GM18907 (cell line): ENCODE measurements at regions not wholly inside any gene's neighbourhood (a gene's known extent, or its start where the extent isn't known, plus 50 kb on each side); places are given as distances from the start of the nearest gene placed in this dataset.
"Not testable (repeated sequence)": the region's sequence is repeated elsewhere in the genome, so short reads cannot be mapped to it uniquely, and the experiment has no call there.

Experiments
- ATAC-seq: cut with Tn5 transposase; IDR thresholded peaks from one replicate; pipeline ENCODE4 v1.9.1; 2021; ENCODE audit warnings: mild to moderate bottlenecking, moderate library complexity; ENCODE audit not compliant: unreplicated experiment

DNA sequence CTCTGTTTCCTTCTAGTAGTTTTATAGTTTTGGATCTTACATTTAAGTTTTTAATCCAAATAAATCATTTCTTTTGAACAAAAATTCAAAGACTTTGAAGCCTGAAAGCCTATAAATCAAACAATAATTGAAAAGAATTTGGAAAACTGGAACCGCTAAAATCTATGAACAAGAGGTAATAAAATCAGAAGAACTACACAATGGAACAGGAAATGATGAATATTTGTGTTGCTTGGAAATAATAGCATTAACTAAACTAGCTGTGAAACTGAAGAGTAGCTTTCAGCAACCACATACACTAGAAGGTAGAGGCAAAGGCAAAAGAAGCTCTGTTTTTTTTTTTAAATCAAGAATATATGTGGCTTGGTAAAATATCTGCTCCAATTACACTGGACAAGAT is 147.9 kb upstream of the ABI3BP start:
- no peak for ATAC-seq

GRCh38 chr3:101138817-101139216 is 145.6 kb upstream of the ABI3BP start:
- no peak for ATAC-seq

DNA sequence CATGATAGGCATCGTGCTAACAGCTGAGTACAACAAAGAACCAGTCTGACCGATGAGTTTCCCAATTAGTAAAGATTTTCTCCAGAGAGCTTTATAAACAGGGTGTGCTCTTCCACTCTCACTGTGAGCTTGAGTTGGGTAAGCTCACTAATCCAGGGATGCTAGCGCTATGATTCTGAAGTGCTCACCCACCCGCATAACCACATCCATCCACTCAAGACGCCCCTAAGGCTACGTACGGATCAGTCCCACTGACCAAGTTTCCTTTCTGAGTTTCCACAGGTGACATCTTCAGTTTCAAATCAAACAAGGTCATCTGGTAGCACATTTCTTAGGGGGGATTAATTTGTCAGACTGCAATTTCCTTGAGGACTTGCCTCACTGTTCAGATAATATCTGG is 141.1 kb upstream of the ABI3BP start:
- ATAC-seq, result no peak

- peak; percentile 73 for ATAC-seq
These were observed 140.4 kb upstream of the ABI3BP start for GRCh38 chr3:101133652-101134051.

DNA sequence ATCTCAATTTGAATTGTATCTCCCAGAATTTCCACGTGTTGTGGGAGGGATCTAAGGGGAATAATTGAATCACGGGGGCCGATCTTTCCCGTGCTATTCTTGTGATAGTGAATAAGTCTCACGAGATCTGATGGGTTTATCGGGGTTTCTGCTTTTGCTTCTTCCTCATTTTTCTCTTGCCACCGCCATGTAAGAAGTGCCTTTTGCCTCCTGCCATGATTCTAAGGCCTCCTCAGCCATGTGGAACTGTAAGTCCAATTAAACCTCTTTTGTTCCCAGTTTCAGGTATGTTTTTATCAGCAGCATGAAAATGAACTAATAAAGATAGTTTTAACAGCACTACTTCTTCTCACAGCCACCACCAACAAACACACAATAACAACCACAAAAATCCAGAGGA is 140.0 kb upstream of the ABI3BP start:
- not testable (repeated sequence) for ATAC-seq

DNA sequence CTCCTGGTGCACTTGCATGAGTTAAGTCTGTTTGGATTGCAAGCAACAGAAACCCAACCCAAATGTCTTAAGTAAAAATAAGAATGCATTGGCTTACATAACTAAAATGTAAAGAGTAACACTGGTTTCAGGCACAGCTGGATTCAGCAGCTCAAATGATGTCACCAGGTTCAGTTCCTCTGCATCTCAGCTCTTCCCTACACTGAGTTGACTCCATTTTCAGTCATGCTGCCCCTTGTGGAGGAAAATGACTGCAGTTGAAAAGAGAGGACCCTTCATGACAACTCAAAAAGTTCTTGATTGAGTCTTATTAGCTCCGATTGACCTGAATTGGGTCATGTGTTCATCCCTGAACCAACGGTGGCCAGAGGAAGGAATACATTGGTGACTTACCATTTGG is 138.5 kb upstream of the ABI3BP start:
- ATAC-seq, result no peak

DNA sequence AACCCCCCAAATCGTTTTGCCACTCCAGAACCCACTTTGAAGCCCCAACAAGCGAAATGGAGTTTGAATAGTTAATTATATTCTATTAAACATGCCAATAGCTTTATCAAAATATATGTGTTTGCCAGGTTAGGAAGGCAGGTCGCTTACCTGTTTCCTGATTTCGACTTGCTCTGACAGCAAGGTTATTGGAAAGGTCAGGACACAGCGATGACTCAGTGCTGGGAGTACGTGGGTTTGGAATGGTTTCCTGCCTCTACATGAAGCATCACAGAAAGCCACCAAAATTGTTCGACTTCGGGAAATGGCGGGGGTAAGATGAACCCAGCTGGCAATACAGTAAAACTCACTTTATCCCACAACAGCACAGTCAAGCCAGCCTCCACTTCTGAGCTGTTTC is 135.6 kb upstream of the ABI3BP start:
- no peak for ATAC-seq

GRCh38 chr3:101128001-101128400 is 134.8 kb upstream of the ABI3BP start:
- no peak for ATAC-seq

- no peak for ATAC-seq
These were observed 130.9 kb upstream of the ABI3BP start for GRCh38 chr3:101124125-101124524.

DNA sequence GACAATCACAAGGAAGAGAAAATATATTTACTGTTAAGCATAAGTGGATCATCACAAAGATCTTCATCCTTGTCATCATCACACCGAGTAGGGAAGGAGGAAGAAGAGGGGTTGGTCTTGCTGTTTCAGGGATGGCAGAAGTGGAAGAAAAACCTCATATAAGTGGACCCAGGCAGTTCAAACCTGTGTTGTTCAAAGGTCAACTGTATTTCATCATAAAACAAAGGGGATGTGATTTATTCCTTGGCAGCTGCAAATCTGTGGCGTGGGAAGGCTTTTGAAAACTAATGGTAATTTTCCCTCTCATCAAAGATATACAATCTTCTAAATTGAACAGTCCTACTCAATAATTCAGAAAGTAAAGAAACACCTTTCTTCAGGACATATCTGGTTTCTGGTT is 129.9 kb upstream of the ABI3BP start:
- ATAC-seq, result no peak

GRCh38 chr3:101122681-101123080 is 129.5 kb upstream of the ABI3BP start:
- no peak for ATAC-seq

GRCh38 chr3:101120039-101120438 is 126.8 kb upstream of the ABI3BP start:
- no peak for ATAC-seq

DNA sequence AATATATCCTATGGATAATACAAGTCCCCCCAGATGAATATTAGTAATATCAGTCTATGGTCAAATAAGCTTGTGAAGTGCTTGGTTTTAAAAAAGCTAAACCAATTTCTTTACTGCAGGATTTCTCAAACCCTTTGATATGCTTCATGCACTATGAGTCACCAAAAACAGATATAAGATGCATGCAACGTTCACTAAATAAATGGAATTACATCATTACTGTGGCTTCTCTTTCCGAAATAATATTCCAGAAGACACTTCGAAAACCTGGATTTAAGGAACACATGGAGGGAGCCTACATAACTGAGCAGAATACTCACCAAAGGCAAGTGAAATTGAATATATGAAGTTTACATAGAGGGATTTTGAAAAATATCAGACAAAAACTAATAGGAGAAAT is 126.3 kb upstream of the ABI3BP start:
- no peak for ATAC-seq

GRCh38 chr3:101117980-101118379 is 124.8 kb upstream of the ABI3BP start:
- no peak for ATAC-seq

DNA sequence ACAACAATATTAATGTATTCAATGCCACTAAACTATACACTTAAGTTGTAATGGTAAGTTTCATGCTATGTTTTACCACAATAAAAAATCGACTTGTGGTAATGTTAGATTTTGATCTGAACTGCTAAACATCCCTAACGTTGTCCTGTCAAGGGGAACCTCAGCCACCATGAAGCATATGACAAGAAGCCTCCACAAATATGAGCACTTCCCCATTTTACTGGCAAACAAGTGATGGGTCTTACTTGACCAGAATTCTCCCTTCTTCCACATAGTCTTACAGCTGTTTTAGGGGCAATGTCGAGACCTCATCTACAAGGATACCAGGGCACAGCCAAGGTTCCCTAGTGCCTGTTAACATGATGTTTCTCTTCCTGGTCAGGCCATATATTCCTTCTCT is 124.2 kb upstream of the ABI3BP start:
- ATAC-seq, result no peak

DNA sequence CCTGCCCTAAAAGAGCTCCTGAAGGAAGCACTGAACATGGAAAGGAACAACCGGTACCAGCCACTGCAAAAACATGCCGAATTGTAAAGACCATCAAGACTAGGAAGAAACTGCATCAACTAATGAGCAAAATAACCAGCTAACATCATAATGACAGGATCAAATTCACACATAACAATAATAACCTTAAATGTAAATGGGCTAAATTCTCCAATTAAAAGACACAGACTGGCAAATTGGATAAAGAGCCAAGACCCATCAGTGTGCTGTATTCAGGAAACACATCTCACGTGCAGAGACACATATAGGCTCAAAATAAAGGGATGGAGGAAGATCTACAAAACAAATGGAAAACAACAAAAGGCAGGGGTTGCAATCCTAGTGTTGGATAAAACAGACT is 117.1 kb upstream of the ABI3BP start:
- not testable (repeated sequence) for ATAC-seq

DNA sequence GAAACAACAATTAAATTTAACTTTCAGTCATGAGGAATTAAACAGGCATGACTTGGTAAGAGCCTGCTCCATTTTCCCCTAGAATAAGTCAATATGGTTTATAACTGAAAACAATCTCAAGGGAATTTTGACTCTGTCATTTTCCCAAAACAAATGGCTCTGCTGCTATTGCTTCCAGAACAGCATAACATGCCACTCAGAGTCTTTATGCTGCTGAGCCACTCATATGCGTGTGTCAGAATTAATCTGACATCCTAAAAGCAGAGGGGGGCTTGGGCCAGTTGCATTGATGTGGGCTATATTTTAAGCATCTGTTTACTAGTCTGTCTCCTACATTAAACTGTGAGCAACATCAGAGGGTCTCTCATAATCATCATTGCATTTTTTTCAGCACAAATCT is 111.1 kb upstream of the ABI3BP start:
- no peak for ATAC-seq

DNA sequence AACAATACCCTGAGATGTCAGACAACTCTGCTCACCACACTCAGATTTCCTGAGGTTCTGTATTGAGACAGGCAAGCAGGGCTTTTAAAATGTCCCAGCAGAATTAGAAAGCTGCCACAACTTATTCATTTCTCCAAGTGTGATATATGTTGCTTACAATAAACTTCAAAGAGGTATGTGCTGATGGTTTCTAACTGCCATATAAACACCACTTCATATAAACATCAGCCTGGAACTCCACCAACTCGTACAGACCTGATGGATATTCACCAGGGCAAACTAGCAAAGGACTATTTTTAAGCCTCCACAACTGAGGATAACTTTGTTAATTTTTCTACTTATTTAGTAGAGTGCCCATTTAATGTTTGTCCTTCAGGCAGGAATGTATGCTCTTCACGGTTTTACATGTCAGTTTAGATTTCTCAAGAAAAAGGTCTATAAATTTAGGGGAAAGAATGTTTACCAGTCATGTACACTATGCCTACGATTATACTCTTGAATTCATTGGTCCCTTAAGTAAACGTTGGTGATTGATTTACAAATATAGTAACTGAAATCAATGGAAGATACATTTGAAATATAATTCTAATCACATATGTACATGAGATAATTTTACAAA is 109.6 kb upstream of the ABI3BP start:
- ATAC-seq, result no peak

DNA sequence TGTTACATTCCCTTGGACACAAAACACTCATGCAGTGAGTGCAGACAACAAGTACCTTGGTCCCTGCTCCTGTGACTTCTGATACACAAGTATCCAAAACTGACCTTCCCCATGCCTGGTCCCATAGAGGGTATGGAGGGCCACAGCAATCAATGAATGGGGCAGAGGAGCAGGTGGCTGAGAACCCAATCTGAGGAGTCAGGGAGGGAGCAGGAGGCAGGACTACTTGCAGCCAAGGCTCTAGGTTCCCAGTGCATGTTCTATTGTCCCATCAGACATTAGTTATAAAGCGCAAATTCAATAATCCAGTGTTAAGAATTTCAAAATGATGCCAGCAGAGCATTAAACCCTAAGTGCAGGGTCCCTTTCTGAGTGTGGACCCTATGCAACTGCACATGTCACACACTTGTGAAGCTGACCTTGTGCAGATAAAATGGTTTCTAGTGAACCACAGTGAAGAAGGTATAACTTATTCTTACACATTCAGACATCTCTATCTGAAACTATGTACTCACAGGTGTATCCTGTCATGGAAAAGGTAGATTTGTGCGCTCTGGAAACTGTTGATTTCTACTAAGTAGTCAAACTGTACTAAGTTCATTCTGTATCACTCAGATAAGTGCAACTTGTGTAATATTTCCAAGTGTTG is 107.3 kb upstream of the ABI3BP start:
- ATAC-seq, result no peak

- ATAC-seq, result no peak
These were observed 106.6 kb upstream of the ABI3BP start for GRCh38 chr3:101099791-101100190.

- no peak for ATAC-seq
These were observed 103.2 kb upstream of the ABI3BP start for GRCh38 chr3:101096444-101096843.

GRCh38 chr3:101095693-101096430 is 102.6 kb upstream of the ABI3BP start:
- no peak for ATAC-seq
